Loucy (cell line): ENCODE measurements at regions not wholly inside any gene's neighbourhood (a gene's known extent, or its start where the extent isn't known, plus 50 kb on each side); places are given as distances from the start of the nearest gene placed in this dataset.

ENCODE experiments used
- CTCF ChIP-seq: fragments of 200-600 bp; sonication (generic); conservative IDR thresholded peaks from 2 replicates; pipeline ENCODE4 v1.5.1; 2014; ENCODE audit warnings: mild to moderate bottlenecking, antibody characterized with exemption, low read length
- EZH2phosphoT487 ChIP-seq: fragments of 200-600 bp; IDR thresholded peaks from 2 replicates; pipeline ENCODE4 v1.6.1; 2018; ENCODE audit warnings: antibody characterized with exemption, mild to moderate bottlenecking, moderate library complexity, borderline replicate concordance

DNA sequence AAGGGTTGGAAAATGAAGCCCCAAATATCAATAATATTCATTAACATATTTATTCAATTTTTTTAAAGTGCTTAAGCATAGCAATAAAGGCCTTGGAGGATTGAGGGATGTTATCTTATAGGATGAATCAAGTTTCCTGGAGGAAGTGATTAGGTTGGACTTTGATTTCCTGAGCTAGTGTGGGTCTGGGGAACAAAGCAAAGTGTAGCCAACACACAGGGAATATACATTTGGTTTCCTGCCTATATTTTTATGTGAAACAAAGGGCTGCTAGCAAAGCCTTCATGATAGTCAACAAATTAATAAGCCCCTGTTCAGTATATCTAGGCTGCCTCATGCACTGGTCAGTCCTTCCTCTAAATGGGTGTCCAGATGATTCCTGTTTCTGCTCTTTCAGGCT lies 261.1 kb upstream of the IL12A start:
- TF ChIP-seq CTCF (no peak), EZH2phosphoT487 (no peak)
